ENCODE measurements at regions not wholly inside any gene's neighbourhood (a gene's known extent, or its start where the extent isn't known, plus 50 kb on each side); places are given as distances from the start of the nearest gene placed in this dataset.

DNA sequence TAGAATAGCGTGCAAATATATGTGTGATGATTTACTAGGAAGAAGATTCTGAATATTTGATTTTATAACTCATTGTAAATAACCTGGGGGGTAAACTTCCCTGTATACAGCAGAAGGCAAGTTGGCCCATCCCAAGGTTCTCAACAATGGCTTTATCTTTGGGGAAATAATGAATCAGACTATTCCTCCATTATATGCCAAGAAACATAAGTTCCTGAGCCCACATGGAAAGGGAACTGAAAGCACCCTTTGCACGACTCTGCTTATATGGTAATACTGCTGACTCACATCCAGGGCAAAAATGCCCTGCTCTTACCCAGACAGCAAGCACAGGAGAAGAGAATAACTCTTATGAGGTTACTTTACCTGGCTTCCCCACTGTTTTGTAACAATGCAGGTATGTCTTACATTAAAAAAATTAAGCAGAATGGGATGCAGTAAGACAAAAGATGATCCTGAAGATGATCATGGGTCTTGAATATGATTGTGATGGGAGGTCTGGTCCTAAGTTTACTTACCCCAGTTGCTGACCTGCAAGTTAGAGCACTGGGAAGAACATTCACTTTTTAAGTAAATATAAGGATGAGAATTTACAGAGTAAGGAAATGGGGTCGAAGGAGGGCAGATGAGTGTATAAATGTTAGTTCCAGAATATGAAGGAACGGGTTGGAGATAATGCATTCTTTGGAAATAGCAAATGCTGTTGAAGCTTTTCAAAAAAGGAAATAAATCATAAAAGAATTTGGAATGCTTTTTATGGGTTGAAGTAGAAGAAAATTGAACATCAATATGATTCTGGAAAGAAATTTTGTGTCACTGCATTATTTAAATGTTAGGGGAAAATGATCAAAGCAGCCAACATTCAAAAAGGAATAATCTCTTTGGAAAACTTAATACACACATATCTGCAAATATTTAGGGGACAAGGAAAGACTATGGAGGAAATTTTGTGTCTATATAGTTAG lies 428.4 kb upstream of the MPDZ start:
- Histone ChIP-seq H3K4me3 (ENCODE audit: low read depth, low read length, poor library complexity, severe bottlenecking) (no peak overlapping the region), H3K9me2 (ENCODE audit: insufficient read depth, low read length) (no peaks in the 10 kb centered on the region), H3K9me3 (ENCODE audit: low read length) (no peaks in the 10 kb centered on the region), H2AFZ (ENCODE audit: low read length) (no peak overlapping the region), H4K20me1 (ENCODE audit: insufficient read depth, low read length) (no peaks in the 10 kb centered on the region), H3K36me3 (ENCODE audit: insufficient read depth, low read length) (no peaks in the 10 kb centered on the region), H3K4me2 (ENCODE audit: low read length) (no peak overlapping the region), H3K27ac (ENCODE audit: low read depth, low read length, poor library complexity, severe bottlenecking) (no peak overlapping the region), H3K4me1 (ENCODE audit: insufficient read depth, low read length, poor library complexity, severe bottlenecking) (no peaks in the 10 kb centered on the region), H3K79me2 (ENCODE audit: insufficient read depth, low read depth, low read length) (no peaks in the 10 kb centered on the region)
- no TSS peak for BruUV-seq (replicated peaks)
- POLR2A ChIA-PET, result no interaction called here
- no peak for DNase-seq (ENCODE audit: low spot score)
- intact Hi-C loops (cut with micrococcal nuclease; ENCODE audit: unreplicated experiment), result no loop called here
- CTCF ChIA-PET (ENCODE audit: unreplicated experiment), result no interaction called here
- TF ChIP-seq EZH2phosphoT487 (IDR thresholded peaks at IDR 0.05; ENCODE audit: borderline replicate concordance, low read depth, low read length) (no peak), CTCF (conservative IDR thresholded peaks at IDR 0.05; ENCODE audit: low read length) (no peak)

DNA sequence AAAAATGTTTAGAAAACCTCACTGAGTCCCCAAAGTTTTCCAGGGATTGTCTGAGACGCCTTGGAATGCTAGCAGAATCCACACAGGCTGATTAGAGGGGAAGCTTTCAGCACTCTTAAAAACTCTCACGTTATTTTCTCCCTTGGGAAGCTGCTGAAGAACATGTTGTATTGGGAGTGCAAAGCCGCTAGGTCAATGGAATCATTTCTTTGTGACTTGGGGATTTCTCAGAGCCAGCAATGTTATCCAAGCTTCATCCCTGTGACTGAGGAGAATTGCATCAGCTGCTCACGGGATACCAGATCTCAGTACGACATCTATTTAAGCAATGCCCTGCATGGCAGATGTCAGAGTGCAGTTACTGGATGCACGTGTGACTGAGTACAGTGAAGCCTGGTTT lies 426.4 kb upstream of the MPDZ start:
- CTCF ChIA-PET (ENCODE audit: unreplicated experiment), result no interaction called here
- Histone ChIP-seq H3K36me3 (ENCODE audit: insufficient read depth, low read length) (no peaks in the 10 kb centered on the region), H3K79me2 (ENCODE audit: insufficient read depth, low read depth, low read length) (no peaks in the 10 kb centered on the region), H3K4me1 (ENCODE audit: insufficient read depth, low read length, poor library complexity, severe bottlenecking) (no peaks in the 10 kb centered on the region), H3K4me3 (ENCODE audit: low read depth, low read length, poor library complexity, severe bottlenecking) (no peak overlapping the region), H2AFZ (ENCODE audit: low read length) (no peak overlapping the region), H3K9me3 (ENCODE audit: low read length) (no peaks in the 10 kb centered on the region), H3K27ac (ENCODE audit: low read depth, low read length, poor library complexity, severe bottlenecking) (no peak overlapping the region), H4K20me1 (ENCODE audit: insufficient read depth, low read length) (no peaks in the 10 kb centered on the region), H3K4me2 (ENCODE audit: low read length) (no peak overlapping the region), H3K9me2 (ENCODE audit: insufficient read depth, low read length) (no peaks in the 10 kb centered on the region)
- POLR2A ChIA-PET, result no interaction called here
- intact Hi-C loops (cut with micrococcal nuclease; ENCODE audit: unreplicated experiment), result no loop called here
- no TSS peak for BruUV-seq (replicated peaks)
- TF ChIP-seq EZH2phosphoT487 (IDR thresholded peaks at IDR 0.05; ENCODE audit: borderline replicate concordance, low read depth, low read length) (no peak), CTCF (conservative IDR thresholded peaks at IDR 0.05; ENCODE audit: low read length) (no peak)
- DNase-seq (ENCODE audit: low spot score), result no peak

DNA sequence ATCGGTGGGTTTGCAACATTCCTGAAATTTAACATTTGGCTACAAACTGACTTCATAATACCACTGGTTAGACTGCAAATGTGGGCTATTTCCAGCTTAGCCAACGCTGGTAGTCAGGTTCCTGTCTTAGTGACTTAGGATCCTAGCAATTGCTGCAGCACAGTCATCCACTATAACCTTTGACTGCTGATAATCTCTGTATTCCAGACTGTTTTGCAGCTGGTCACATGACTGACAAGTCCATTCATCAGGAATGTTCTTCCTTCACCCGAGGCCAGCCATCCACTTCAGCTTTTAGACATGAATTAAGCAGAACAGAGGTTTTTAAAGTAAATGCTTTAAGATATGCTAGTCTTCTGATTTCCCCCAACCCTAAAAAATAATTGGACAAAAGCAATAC lies 425.9 kb upstream of the MPDZ start:
- no peak for DNase-seq (ENCODE audit: low spot score)
- Histone ChIP-seq H3K4me2 (ENCODE audit: low read length) (no peak overlapping the region), H4K20me1 (ENCODE audit: insufficient read depth, low read length) (no peaks in the 10 kb centered on the region), H3K27ac (ENCODE audit: low read depth, low read length, poor library complexity, severe bottlenecking) (no peak overlapping the region), H3K9me2 (ENCODE audit: insufficient read depth, low read length) (no peaks in the 10 kb centered on the region), H2AFZ (ENCODE audit: low read length) (no peak overlapping the region), H3K4me3 (ENCODE audit: low read depth, low read length, poor library complexity, severe bottlenecking) (no peak overlapping the region), H3K79me2 (ENCODE audit: insufficient read depth, low read depth, low read length) (no peaks in the 10 kb centered on the region), H3K36me3 (ENCODE audit: insufficient read depth, low read length) (no peaks in the 10 kb centered on the region), H3K9me3 (ENCODE audit: low read length) (no peaks in the 10 kb centered on the region), H3K4me1 (ENCODE audit: insufficient read depth, low read length, poor library complexity, severe bottlenecking) (no peaks in the 10 kb centered on the region)
- intact Hi-C loops (cut with micrococcal nuclease; ENCODE audit: unreplicated experiment), result no loop called here
- ChIA-PET CTCF (ENCODE audit: unreplicated experiment) (no interaction called here), POLR2A (interaction anchor here (1.0 kb wide), 1 partner anchor 11 kb away, joined by 3 read pairs; no protein-coding TSS in a partner anchor)
- BruUV-seq (replicated peaks), result no TSS peak
- TF ChIP-seq EZH2phosphoT487 (IDR thresholded peaks at IDR 0.05; ENCODE audit: borderline replicate concordance, low read depth, low read length), result no peak
- TF ChIP-seq CTCF (conservative IDR thresholded peaks at IDR 0.05; ENCODE audit: low read length), result no peak

All from OCI-LY7 (cell line).